Vagina (tissue), 2 donors: ENCODE measurements at regions not wholly inside any gene's neighbourhood (a gene's known extent, or its start where the extent isn't known, plus 50 kb on each side); places are given as distances from the start of the nearest gene placed in this dataset.

Experiments
- CTCF ChIP-seq, 3 experiments: fragments of 450-650 bp in 2 of 3; fragments of 200-600 bp in 1 of 3; sonication (generic) in 1 of 3; IDR thresholded peaks; one replicate each; pipeline ENCODE4 v1.5.1; 2017 to 2019; ENCODE audit warnings: antibody characterized with exemption in 3 of 3, mild to moderate bottlenecking in 2 of 3, moderate library complexity in 2 of 3
- POLR2A ChIP-seq, 2 donors: fragments of 450-650 bp; IDR thresholded peaks; one replicate each; pipeline ENCODE4 v1.6.1; 2017; ENCODE audit warnings: antibody characterized with exemption in 2 of 2, mild to moderate bottlenecking in 2 of 2, moderate library complexity in 2 of 2

DNA sequence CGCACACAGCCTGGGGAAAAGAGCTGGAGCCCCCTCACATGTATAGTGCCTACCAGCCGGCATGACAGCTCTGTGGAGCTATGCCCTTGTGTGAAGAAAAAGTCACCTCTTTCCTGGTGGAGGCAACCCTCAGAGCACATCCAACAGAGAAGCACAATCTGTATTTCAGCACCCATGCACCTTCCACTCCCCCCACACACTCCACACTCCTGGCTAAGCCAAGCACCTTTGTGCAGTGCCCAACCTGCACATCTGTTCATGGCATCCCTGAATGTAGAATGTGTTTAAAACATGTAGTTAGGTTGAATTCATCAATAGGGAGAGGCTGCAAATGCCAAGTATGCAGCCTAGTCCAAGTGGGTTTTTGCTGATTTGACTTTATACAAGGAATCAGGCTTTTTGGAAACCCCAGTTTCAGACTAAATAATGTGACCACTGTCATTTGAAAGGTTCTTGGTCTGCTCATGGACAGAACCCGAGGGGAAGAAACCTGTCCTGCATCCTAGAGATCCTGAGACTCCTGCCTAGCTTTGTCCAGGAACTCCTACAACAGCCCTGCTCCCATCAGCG, 197.1 kb downstream of the TOMM20 start:
- TF ChIP-seq CTCF (IDR thresholded peaks at IDR 0.05): no peak
- TF ChIP-seq POLR2A (IDR thresholded peaks at IDR 0.05): no peak
